ENCODE measurements at regions not wholly inside any gene's neighbourhood (a gene's known extent, or its start where the extent isn't known, plus 50 kb on each side); places are given as distances from the start of the nearest gene placed in this dataset. TPM values are rescaled to one million over a fixed set of nuclear protein-coding genes. Genes with fewer than 3 reads are reported as not detected.

DNA sequence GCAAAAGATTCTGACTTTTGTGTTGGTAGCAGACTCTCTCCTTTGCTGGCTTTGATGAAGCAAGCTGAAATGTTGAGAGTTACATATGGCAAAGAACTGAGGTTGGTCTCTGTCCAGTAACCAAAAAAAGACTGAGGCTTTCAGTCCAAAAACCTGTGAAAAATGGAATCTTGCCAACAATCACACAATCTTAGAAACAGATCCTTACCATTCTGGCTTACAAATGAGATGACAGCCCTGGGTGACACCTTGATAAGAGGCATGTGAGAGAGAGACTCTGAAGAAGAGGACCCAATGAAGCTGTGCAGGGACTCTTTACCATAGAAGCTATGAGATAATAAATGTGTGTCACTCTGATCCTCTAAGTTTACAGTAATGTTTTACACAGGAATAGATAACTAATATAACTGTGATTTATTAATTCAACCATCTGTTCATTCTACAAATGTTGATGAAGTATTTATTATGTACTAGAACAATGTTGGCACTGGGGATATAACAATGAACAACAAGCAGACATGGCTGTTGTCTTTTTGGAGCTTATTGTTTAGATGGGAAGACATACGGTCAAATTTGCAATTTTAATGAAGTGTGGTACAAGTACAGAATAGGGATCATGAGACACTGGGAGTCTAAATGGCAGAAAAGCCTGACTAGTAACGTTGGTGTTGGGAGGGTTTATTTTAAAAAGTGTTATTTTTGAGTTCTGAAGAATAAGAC lies 251.0 kb downstream of the OLFM3 start:
- FAIRE-seq (no peak), DNase-seq (ENCODE audit: low spot score in 2 of 2) (no peak)

DNA sequence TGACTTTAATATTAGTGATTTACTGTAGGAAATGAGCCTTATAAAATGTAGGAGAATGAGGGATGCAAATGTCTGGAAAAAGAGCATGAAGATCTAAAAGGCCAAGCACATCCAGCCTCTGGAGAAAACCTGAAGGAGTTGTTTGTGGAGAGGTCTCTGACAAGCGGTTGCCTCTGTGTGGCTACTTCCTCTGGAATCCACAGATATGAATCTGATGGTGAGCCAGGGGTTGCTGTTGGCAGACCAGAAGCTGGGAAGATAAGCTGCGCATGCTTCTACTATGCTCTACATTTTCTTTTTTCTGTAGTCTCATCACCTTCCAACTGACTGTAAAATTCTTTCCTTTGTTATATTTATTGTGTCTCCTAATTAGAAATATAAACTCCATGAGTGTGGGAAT lies 248.6 kb downstream of the OLFM3 start:
- DNase-seq (ENCODE audit: low spot score in 2 of 2) (no peak), FAIRE-seq (no peak)

Small RNAs in the stretch of these regions (small RNA-seq; reads per million reads assigned to genes)
- gene RNU6-965P: not detected

Measured in frontal cortex (tissue), 4 donors.